ENCODE measurements at regions not wholly inside any gene's neighbourhood (a gene's known extent, or its start where the extent isn't known, plus 50 kb on each side); places are given as distances from the start of the nearest gene placed in this dataset.

GRCh38 chr6:68339488-68340131 lies 295.5 kb upstream of the ADGRB3 start:
- no peak for TF ChIP-seq CTCF (IDR thresholded peaks at IDR 0.05; ENCODE audit: insufficient read depth, low read length, poor library complexity, severe bottlenecking)
- DNase-seq (ENCODE audit: extremely low read depth, insufficient read length), result no peak
- no peak overlapping the region for H3K4me3 ChIP-seq (replicated peaks; ENCODE audit: low read depth, low read length)
- H3K36me3 ChIP-seq (ENCODE audit: control insufficient read depth, insufficient read depth, low read length), result no peaks in the 10 kb centered on the region
- no peaks in the 10 kb centered on the region for H3K27me3 ChIP-seq (replicated peaks; ENCODE audit: control insufficient read depth, insufficient read depth, low read length)

- no peak for TF ChIP-seq CTCF (IDR thresholded peaks at IDR 0.05; ENCODE audit: insufficient read depth, low read length, poor library complexity, severe bottlenecking)
- H3K4me3 ChIP-seq (replicated peaks; ENCODE audit: low read depth, low read length), result no peak overlapping the region
- no peaks in the 10 kb centered on the region for H3K27me3 ChIP-seq (replicated peaks; ENCODE audit: control insufficient read depth, insufficient read depth, low read length)
- no peak for DNase-seq (ENCODE audit: extremely low read depth, insufficient read length)
- no peaks in the 10 kb centered on the region for H3K36me3 ChIP-seq (ENCODE audit: control insufficient read depth, insufficient read depth, low read length)
Measured at GRCh38 chr6:68333442-68333841, 301.6 kb upstream of the ADGRB3 start.

- Histone ChIP-seq H3K36me3 (ENCODE audit: control insufficient read depth, insufficient read depth, low read length) (no peaks in the 10 kb centered on the region), H3K4me3 (replicated peaks; ENCODE audit: low read depth, low read length) (no peak overlapping the region), H3K27me3 (replicated peaks; ENCODE audit: control insufficient read depth, insufficient read depth, low read length) (no peaks in the 10 kb centered on the region)
- no peak for DNase-seq (ENCODE audit: extremely low read depth, insufficient read length)
- TF ChIP-seq CTCF (IDR thresholded peaks at IDR 0.05; ENCODE audit: insufficient read depth, low read length, poor library complexity, severe bottlenecking), result no peak
Measured at GRCh38 chr6:68328156-68328555, 306.9 kb upstream of the ADGRB3 start.

- DNase-seq (ENCODE audit: extremely low read depth, insufficient read length), result no peak
- no peak for TF ChIP-seq CTCF (IDR thresholded peaks at IDR 0.05; ENCODE audit: insufficient read depth, low read length, poor library complexity, severe bottlenecking)
- H3K27me3 ChIP-seq (replicated peaks; ENCODE audit: control insufficient read depth, insufficient read depth, low read length), result no peaks in the 10 kb centered on the region
- no peaks in the 10 kb centered on the region for H3K36me3 ChIP-seq (ENCODE audit: control insufficient read depth, insufficient read depth, low read length)
- H3K4me3 ChIP-seq (replicated peaks; ENCODE audit: low read depth, low read length), result no peak overlapping the region
Measured at GRCh38 chr6:68326762-68327161, 308.3 kb upstream of the ADGRB3 start.

- H3K4me3 ChIP-seq (replicated peaks; ENCODE audit: low read depth, low read length), result no peak overlapping the region
- H3K36me3 ChIP-seq (ENCODE audit: control insufficient read depth, insufficient read depth, low read length), result no peaks in the 10 kb centered on the region
- no peaks in the 10 kb centered on the region for H3K27me3 ChIP-seq (replicated peaks; ENCODE audit: control insufficient read depth, insufficient read depth, low read length)
- no peak for DNase-seq (ENCODE audit: extremely low read depth, insufficient read length)
- no peak for TF ChIP-seq CTCF (IDR thresholded peaks at IDR 0.05; ENCODE audit: insufficient read depth, low read length, poor library complexity, severe bottlenecking)
Measured at GRCh38 chr6:68317366-68317765, 317.7 kb upstream of the ADGRB3 start.

GRCh38 chr6:68313911-68314310 lies 321.2 kb upstream of the ADGRB3 start:
- DNase-seq (ENCODE audit: extremely low read depth, insufficient read length), result no peak

More at GRCh38 chr6:68313911-68314310, 321.2 kb upstream of the ADGRB3 start:
- Histone ChIP-seq H3K4me3 (replicated peaks; ENCODE audit: low read depth, low read length) (no peak overlapping the region), H3K36me3 (ENCODE audit: control insufficient read depth, insufficient read depth, low read length) (no peaks in the 10 kb centered on the region), H3K27me3 (replicated peaks; ENCODE audit: control insufficient read depth, insufficient read depth, low read length) (no peaks in the 10 kb centered on the region)
- TF ChIP-seq CTCF (IDR thresholded peaks at IDR 0.05; ENCODE audit: insufficient read depth, low read length, poor library complexity, severe bottlenecking), result peak; percentile 12
